GM19035 (cell line): ENCODE measurements at regions not wholly inside any gene's neighbourhood (a gene's known extent, or its start where the extent isn't known, plus 50 kb on each side); places are given as distances from the start of the nearest gene placed in this dataset.

Source experiments
- ATAC-seq: cut with Tn5 transposase; IDR thresholded peaks from one replicate; pipeline ENCODE4 v1.9.1; 2021; ENCODE audit not compliant: unreplicated experiment

GRCh38 chr20:21577551-21577950, 63.7 kb upstream of the NKX2-2 start:
- ATAC-seq: no peak

- ATAC-seq: no peak
These were observed 62.3 kb upstream of the NKX2-2 start for GRCh38 chr20:21575981-21576740.

GRCh38 chr20:21575167-21575566, 61.3 kb upstream of the NKX2-2 start:
- ATAC-seq: no peak

- no peak for ATAC-seq
These were observed 60.6 kb upstream of the NKX2-2 start for GRCh38 chr20:21574443-21574842.

- no peak for ATAC-seq
These were observed 59.4 kb upstream of the NKX2-2 start for GRCh38 chr20:21573259-21573658.

GRCh38 chr20:21571841-21572690, 58.2 kb upstream of the NKX2-2 start:
- no peak for ATAC-seq

- ATAC-seq: no peak
These were observed 56.6 kb upstream of the NKX2-2 start for GRCh38 chr20:21570285-21570992.

- no peak for ATAC-seq
These were observed 55.7 kb upstream of the NKX2-2 start for GRCh38 chr20:21569586-21569985.

GRCh38 chr20:21564127-21564773, 50.4 kb upstream of the NKX2-2 start:
- no peak for ATAC-seq
